ENCODE measurements at regions not wholly inside any gene's neighbourhood (a gene's known extent, or its start where the extent isn't known, plus 50 kb on each side); places are given as distances from the start of the nearest gene placed in this dataset.

- no peak for TF ChIP-seq CTCF (IDR thresholded peaks at IDR 0.05)
- no peak for TF ChIP-seq POLR2A (IDR thresholded peaks at IDR 0.05)
Observed at GRCh38 chr1:56003846-56004245, 575.5 kb downstream of the PLPP3 start.

Measured in testis (tissue), 2 donors.